Sigmoid colon (tissue), 4 donors: ENCODE measurements at regions not wholly inside any gene's neighbourhood (a gene's known extent, or its start where the extent isn't known, plus 50 kb on each side); places are given as distances from the start of the nearest gene placed in this dataset.

Experiments used
- EP300 ChIP-seq, 4 donors: sonication (generic); formaldehyde crosslinking; IDR thresholded peaks; one replicate each; pipeline ENCODE4 v1.6.1; 2017; ENCODE audit warnings: antibody characterized with exemption in 4 of 4
- POLR2A ChIP-seq, 2 donors: fragments of 450-650 bp; IDR thresholded peaks; one replicate each; pipeline ENCODE4 v1.6.1; 2016; ENCODE audit warnings: antibody characterized with exemption in 2 of 2, mild to moderate bottlenecking in 2 of 2, moderate library complexity in 2 of 2
- POLR2AphosphoS5 ChIP-seq, 4 donors: sonication (generic); formaldehyde crosslinking; IDR thresholded peaks; one replicate each; pipeline ENCODE4 v1.6.1; 2017; ENCODE audit warnings: antibody characterized with exemption in 4 of 4
- TF ChIP-seq, protein P1 (sequence below), 4 experiments: fragments of 450-650 bp in 3 of 4; fragments of 200-600 bp in 1 of 4; IDR thresholded peaks; one replicate each; pipeline ENCODE4 v1.5.1; 2016 to 2019; ENCODE audit warnings: antibody characterized with exemption in 4 of 4, mild to moderate bottlenecking in 3 of 4, moderate library complexity in 2 of 4

DNA sequence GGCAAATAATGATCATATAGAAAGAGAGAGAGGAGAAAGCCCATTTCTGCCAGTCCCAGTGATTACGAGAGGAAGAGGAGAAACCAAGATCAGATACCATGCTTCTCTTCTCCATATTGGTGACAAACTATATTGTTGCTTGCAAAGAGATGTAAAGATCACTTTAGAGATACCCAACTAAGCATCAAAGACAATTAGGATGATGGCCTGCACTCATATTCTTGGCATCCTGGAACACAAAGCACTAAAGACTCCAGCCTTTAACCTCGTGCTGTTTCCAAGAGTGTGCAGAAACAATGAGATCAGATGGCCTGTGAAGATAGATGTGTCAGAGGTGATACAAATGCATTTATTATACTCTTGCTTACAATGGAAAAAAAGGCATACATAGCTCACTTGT, 170.7 kb upstream of the TP63 start:
- TF ChIP-seq, protein P1, sequence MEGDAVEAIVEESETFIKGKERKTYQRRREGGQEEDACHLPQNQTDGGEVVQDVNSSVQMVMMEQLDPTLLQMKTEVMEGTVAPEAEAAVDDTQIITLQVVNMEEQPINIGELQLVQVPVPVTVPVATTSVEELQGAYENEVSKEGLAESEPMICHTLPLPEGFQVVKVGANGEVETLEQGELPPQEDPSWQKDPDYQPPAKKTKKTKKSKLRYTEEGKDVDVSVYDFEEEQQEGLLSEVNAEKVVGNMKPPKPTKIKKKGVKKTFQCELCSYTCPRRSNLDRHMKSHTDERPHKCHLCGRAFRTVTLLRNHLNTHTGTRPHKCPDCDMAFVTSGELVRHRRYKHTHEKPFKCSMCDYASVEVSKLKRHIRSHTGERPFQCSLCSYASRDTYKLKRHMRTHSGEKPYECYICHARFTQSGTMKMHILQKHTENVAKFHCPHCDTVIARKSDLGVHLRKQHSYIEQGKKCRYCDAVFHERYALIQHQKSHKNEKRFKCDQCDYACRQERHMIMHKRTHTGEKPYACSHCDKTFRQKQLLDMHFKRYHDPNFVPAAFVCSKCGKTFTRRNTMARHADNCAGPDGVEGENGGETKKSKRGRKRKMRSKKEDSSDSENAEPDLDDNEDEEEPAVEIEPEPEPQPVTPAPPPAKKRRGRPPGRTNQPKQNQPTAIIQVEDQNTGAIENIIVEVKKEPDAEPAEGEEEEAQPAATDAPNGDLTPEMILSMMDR (IDR thresholded peaks at IDR 0.05), result no peak
- TF ChIP-seq POLR2A (IDR thresholded peaks at IDR 0.05) (no peak), POLR2AphosphoS5 (IDR thresholded peaks at IDR 0.05) (no peak), EP300 (IDR thresholded peaks at IDR 0.05) (no peak)
